Esophagus squamous epithelium (tissue), 5 donors: ENCODE measurements at regions not wholly inside any gene's neighbourhood (a gene's known extent, or its start where the extent isn't known, plus 50 kb on each side); places are given as distances from the start of the nearest gene placed in this dataset.

Experiments used
- DNase-seq: peaks from one replicate; lab custom pipeline; 2025; lab: John Stamatoyannopoulos, UW
- H3K27ac ChIP-seq, 4 donors: fragments of 200-600 bp; sonication (generic); one replicate each; pipeline ENCODE4 v1.5.1; 2016 to 2019; ENCODE audit warnings: mild to moderate bottlenecking in 1 of 4
- H3K27me3 ChIP-seq, 4 donors: fragments of 200-600 bp; sonication (generic); 1 replicate in 3 of 4; 2 replicates in 1 of 4; pipeline versions ENCODE4 v1.5.1 to v1.6.0; 2017 to 2021; ENCODE audit warnings: antibody characterized with exemption in 1 of 4
- H3K36me3 ChIP-seq, 3 donors: fragments of 200-600 bp; sonication (generic); one replicate each; pipeline ENCODE4 v1.5.1; 2016 to 2019
- H3K4me1 ChIP-seq, 3 donors: fragments of 200-600 bp; sonication (generic); one replicate each; pipeline ENCODE4 v1.5.1; 2017 to 2019
- H3K4me3 ChIP-seq, 4 donors: fragments of 200-600 bp; sonication (generic); 1 replicate in 3 of 4; 2 replicates in 1 of 4; pipeline ENCODE4 v1.5.1; 2016 to 2019; ENCODE audit warnings: mild to moderate bottlenecking in 2 of 4, moderate library complexity in 1 of 4
- H3K9me3 ChIP-seq, 3 donors: fragments of 200-600 bp; sonication (generic); one replicate each; pipeline ENCODE4 v1.5.1; 2016 to 2019
- CTCF ChIP-seq, 6 experiments: fragments of 450-650 bp in 4 of 6; fragments of 200-600 bp in 2 of 6; sonication (generic) in 2 of 6; IDR thresholded peaks; one replicate each; pipeline ENCODE4 v1.5.1; 2016 to 2019; ENCODE audit warnings: antibody characterized with exemption in 6 of 6, mild to moderate bottlenecking in 4 of 6, moderate library complexity in 4 of 6
- POLR2A ChIP-seq, 4 donors: fragments of 450-650 bp; IDR thresholded peaks; one replicate each; pipeline ENCODE4 v1.6.1; 2017; ENCODE audit warnings: antibody characterized with exemption in 4 of 4, mild to moderate bottlenecking in 4 of 4, moderate library complexity in 3 of 4
- WGBS, 2 donors: methylation state at CpG; one replicate each; pipeline ENCODE4 v1.1.5; 2018; 5-methylcytosine and 5-hydroxymethylcytosine counted together
- intact Hi-C: fragments of 100-400 bp; cut with DNase I; formaldehyde crosslinking; loops from one replicate; pipeline ENCODE4 v1.15.0; 2022
- donor health status: DM: yes; HTN: yes; CAD: no.

GRCh38 chr21:35649186-35649585 lies 411.1 kb downstream of the SETD4 start:
- Histone ChIP-seq H3K36me3 (no peaks in the 10 kb centered on the region), H3K4me1 (no peaks in the 10 kb centered on the region), H3K9me3 (no peaks in the 10 kb centered on the region), H3K27me3 (peaks cover 0 to 19% (median 0%) of the 10 kb centered on the region in 4 donors), H3K4me3 (no peak overlapping the region), H3K27ac (no peak overlapping the region)
- intact Hi-C loops, result no loop called here
- TF ChIP-seq CTCF (IDR thresholded peaks at IDR 0.05) (no peak), POLR2A (IDR thresholded peaks at IDR 0.05) (no peak)
- WGBS, 2 donors, result 35 to 36% methylated on average over 4 of the region's 4 CpGs
- no peak for DNase-seq

DNA sequence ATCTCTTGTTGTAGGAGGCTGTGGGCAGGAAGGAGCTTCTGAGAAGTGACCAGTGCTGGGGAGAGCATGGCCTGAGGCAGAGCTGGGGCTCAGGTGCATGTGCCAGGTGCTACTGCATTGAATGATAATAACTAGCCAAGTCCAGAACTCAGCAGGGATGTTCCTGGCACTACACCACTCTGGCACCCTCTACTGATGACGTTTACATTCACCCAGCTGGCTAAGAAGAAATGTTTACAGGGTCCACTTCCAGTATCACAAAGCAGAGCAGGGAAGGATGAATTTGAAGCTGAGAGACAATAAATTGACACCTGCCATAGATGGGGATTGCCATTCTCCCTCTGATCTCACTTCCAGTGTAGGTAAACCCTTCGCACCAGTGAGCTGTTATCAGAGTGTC lies 411.8 kb downstream of the SETD4 start:
- no peaks in the 10 kb centered on the region for H3K9me3 ChIP-seq
- 38 to 42% methylated on average over 2 of the region's 2 CpGs for WGBS, 2 donors
- no peaks in the 10 kb centered on the region for H3K4me1 ChIP-seq
- no peak overlapping the region for H3K27ac ChIP-seq
- no peak for DNase-seq
- intact Hi-C loops, result no loop called here
- H3K36me3 ChIP-seq, result no peaks in the 10 kb centered on the region
- H3K27me3 ChIP-seq, result peaks cover 0 to 19% (median 0%) of the 10 kb centered on the region in 4 donors
- TF ChIP-seq CTCF (IDR thresholded peaks at IDR 0.05) (no peak), POLR2A (IDR thresholded peaks at IDR 0.05) (no peak)
- H3K4me3 ChIP-seq, result no peak overlapping the region

- Histone ChIP-seq H3K27me3 (peaks cover 0 to 21% (median 0%) of the 10 kb centered on the region in 4 donors), H3K4me1 (no peaks in the 10 kb centered on the region), H3K9me3 (no peaks in the 10 kb centered on the region), H3K36me3 (no peaks in the 10 kb centered on the region), H3K4me3 (no peak overlapping the region), H3K27ac (no peak overlapping the region)
- DNase-seq, result no peak
- intact Hi-C loops, result no loop called here
- no peak for TF ChIP-seq CTCF (IDR thresholded peaks at IDR 0.05)
- TF ChIP-seq POLR2A (IDR thresholded peaks at IDR 0.05), result no peak
- 81 to 85% methylated on average over 2 of the region's 2 CpGs for WGBS, 2 donors
Measured at GRCh38 chr21:35646606-35647005, 413.7 kb downstream of the SETD4 start.

DNA sequence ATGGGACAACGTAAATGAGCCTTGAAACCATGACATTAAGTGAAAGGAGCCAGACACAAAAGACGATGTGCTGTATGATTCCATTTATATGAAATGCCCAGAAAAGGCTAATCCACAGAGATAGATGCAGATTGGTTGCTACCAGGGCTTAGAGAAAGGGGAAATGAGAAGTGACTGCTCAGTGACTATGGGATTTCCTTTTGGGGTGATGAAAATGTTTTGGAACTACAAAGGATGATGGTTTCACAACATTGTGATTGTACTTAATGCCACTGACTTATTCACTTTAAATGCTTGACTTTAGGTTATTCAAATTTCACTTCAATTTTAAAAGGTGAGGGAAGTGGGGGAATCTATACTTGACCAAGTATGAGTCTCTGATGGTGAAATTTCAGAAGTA lies 414.3 kb downstream of the SETD4 start:
- H3K4me3 ChIP-seq, result no peak overlapping the region
- H3K36me3 ChIP-seq, result no peaks in the 10 kb centered on the region
- no peak for DNase-seq
- H3K27me3 ChIP-seq, result peaks cover 0 to 24% (median 0%) of the 10 kb centered on the region in 4 donors
- TF ChIP-seq POLR2A (IDR thresholded peaks at IDR 0.05) (no peak), CTCF (IDR thresholded peaks at IDR 0.05) (no peak)
- 81 to 94% methylated on average over 2 of the region's 2 CpGs for WGBS, 2 donors
- no peaks in the 10 kb centered on the region for H3K4me1 ChIP-seq
- intact Hi-C loops, result no loop called here
- no peaks in the 10 kb centered on the region for H3K9me3 ChIP-seq
- no peak overlapping the region for H3K27ac ChIP-seq

DNA sequence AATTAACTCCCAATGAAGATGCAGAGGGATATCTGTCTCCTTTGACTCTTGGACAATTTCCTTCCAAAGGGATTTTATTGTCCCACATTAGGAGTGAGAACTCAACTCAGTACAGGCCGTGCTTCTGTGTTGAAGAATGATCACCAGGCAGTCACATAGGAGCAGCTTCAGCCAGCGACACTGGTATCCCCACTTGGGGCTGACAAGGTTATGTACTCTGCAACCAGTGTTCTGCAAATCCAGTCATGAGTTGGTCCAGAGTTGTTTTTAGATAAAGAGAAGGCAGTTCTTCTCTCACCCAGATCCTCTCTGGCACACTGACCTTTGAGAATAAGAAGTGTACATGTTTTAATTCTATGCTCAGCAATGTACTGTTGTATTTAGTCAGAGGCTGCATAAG lies 415.8 kb downstream of the SETD4 start:
- H3K4me1 ChIP-seq, result no peaks in the 10 kb centered on the region
- TF ChIP-seq CTCF (IDR thresholded peaks at IDR 0.05) (no peak), POLR2A (IDR thresholded peaks at IDR 0.05) (no peak)
- DNase-seq, result no peak
- no peak overlapping the region for H3K27ac ChIP-seq
- H3K9me3 ChIP-seq, result no peaks in the 10 kb centered on the region
- WGBS, 2 donors, result 71% methylated on average over 1 of the region's 2 CpGs; no CpG with 5 or more reads in 1 of the 2 donors
- no peaks in the 10 kb centered on the region for H3K36me3 ChIP-seq
- H3K27me3 ChIP-seq, result peaks cover 0 to 16% (median 0%) of the 10 kb centered on the region in 4 donors
- intact Hi-C loops, result no loop called here
- no peak overlapping the region for H3K4me3 ChIP-seq
